CD4-positive, alpha-beta T cell treated with Interleukin-10 for 1 hour (primary cell): ENCODE measurements at regions not wholly inside any gene's neighbourhood (a gene's known extent, or its start where the extent isn't known, plus 50 kb on each side); places are given as distances from the start of the nearest gene placed in this dataset.
"Not testable (repeated sequence)": the region's sequence is repeated elsewhere in the genome, so short reads cannot be mapped to it uniquely, and the experiment has no call there.

Experiments used
- DNase-seq: peaks from one replicate; pipeline ENCODE4 v3.0.0-alpha.2; 2020

- DNase-seq = not testable (repeated sequence)
Observed at GRCh38 chr11:67759321-67759720, 84.9 kb upstream of the ALDH3B2 start.

GRCh38 chr11:67758467-67758866, 84.0 kb upstream of the ALDH3B2 start:
- DNase-seq = not testable (repeated sequence)

- not testable (repeated sequence) for DNase-seq
Observed at GRCh38 chr11:67758009-67758408, 83.6 kb upstream of the ALDH3B2 start.

GRCh38 chr11:67753820-67754219, 79.4 kb upstream of the ALDH3B2 start:
- not testable (repeated sequence) for DNase-seq

- no peak for DNase-seq
Observed at GRCh38 chr11:67745181-67745726, 70.8 kb upstream of the ALDH3B2 start.

GRCh38 chr11:67744231-67744630, 69.8 kb upstream of the ALDH3B2 start:
- DNase-seq = not testable (repeated sequence)

- not testable (repeated sequence) for DNase-seq
Observed at GRCh38 chr11:67738231-67738630, 63.8 kb upstream of the ALDH3B2 start.

- DNase-seq = not testable (repeated sequence)
Observed at GRCh38 chr11:67737562-67738080, 63.2 kb upstream of the ALDH3B2 start.

GRCh38 chr11:67732045-67732787, 57.8 kb upstream of the ALDH3B2 start:
- DNase-seq = peak; percentile 58

- DNase-seq = no peak
Observed at GRCh38 chr11:67731583-67731982, 57.2 kb upstream of the ALDH3B2 start.

- DNase-seq = not testable (repeated sequence)
Observed at GRCh38 chr11:67728163-67728571, 53.7 kb upstream of the ALDH3B2 start.

GRCh38 chr11:67727066-67728040, 52.9 kb upstream of the ALDH3B2 start:
- DNase-seq = not testable (repeated sequence)
